ENCODE measurements at regions not wholly inside any gene's neighbourhood (a gene's known extent, or its start where the extent isn't known, plus 50 kb on each side); places are given as distances from the start of the nearest gene placed in this dataset.

- in situ Hi-C loops (cut with MboI) = no loop called here
- TF ChIP-seq SREBF1 (IDR thresholded peaks at IDR 0.05; ENCODE audit: low read length) = no peak
- no peak for TF ChIP-seq NFXL1 (IDR thresholded peaks at IDR 0.05; ENCODE audit: borderline replicate concordance)
- TF ChIP-seq SP1 (IDR thresholded peaks at IDR 0.05; ENCODE audit: low read depth, low read length) = no peak
- TF ChIP-seq REST (IDR thresholded peaks at IDR 0.05; ENCODE audit: low read depth, low read length) = no peak
- no peak for TF ChIP-seq LARP7 (IDR thresholded peaks at IDR 0.05)
- no peak for TF ChIP-seq FOXM1 (IDR thresholded peaks at IDR 0.05; ENCODE audit: low read depth, low read length)
- TF ChIP-seq POU2F2 (IDR thresholded peaks at IDR 0.05; ENCODE audit: borderline replicate concordance, low read depth, low read length) = no peak
- no peak for TF ChIP-seq HCFC1 (IDR thresholded peaks at IDR 0.05; ENCODE audit: low read length)
- no peak for TF ChIP-seq CEBPB (IDR thresholded peaks at IDR 0.05; ENCODE audit: borderline replicate concordance in 1 of 2, low read depth in 2 of 2, low read length in 2 of 2)
- TF ChIP-seq SRF (IDR thresholded peaks at IDR 0.05; ENCODE audit: low read depth in 2 of 2, low read length in 2 of 2) = no peak
- TF ChIP-seq GABPA (IDR thresholded peaks at IDR 0.05; ENCODE audit: low read depth) = no peak
- TF ChIP-seq SIX5 (IDR thresholded peaks at IDR 0.05; ENCODE audit: low read depth, low read length, severe bottlenecking) = no peak
- no peak for TF ChIP-seq ZBTB40 (IDR thresholded peaks at IDR 0.05; ENCODE audit: borderline replicate concordance)
- TF ChIP-seq E2F8 (IDR thresholded peaks at IDR 0.05; ENCODE audit: low read depth, partially characterized antibody) = no peak
Observed at GRCh38 chr10:125294109-125294508, 133.7 kb upstream of the CTBP2 start.

More at GRCh38 chr10:125294109-125294508, 133.7 kb upstream of the CTBP2 start:
- intact Hi-C loops (cut with micrococcal nuclease; ENCODE audit: unreplicated experiment) = no loop called here
- H2AFZ ChIP-seq (ENCODE audit: control insufficient read depth, low read depth, low read length) = no peak overlapping the region
- H4K20me1 ChIP-seq (ENCODE audit: control insufficient read depth, insufficient read depth) = no peaks in the 10 kb centered on the region
- BruUV-seq (replicated peaks) = no TSS peak
- H3K27me3 ChIP-seq (replicated peaks in 1 of 2; ENCODE audit: control insufficient read depth in 2 of 2, insufficient read depth in 2 of 2, low read length in 1 of 2) = no peaks in the 10 kb centered on the region
- no peaks in the 10 kb centered on the region for H3K79me2 ChIP-seq (ENCODE audit: control insufficient read depth, insufficient read depth, low read length)
- ChIA-PET CTCF (interaction anchor here (0.6 kb wide), 1 partner anchor 523 kb away, joined by 3 read pairs; no protein-coding TSS in a partner anchor), RAD21 (ENCODE audit: unreplicated experiment) (no interaction called here), SMC1A (ENCODE audit: uncharacterized antibody, unreplicated experiment) (no interaction called here), POLR2A (no interaction called here)
- no peaks in the 10 kb centered on the region for H3K4me1 ChIP-seq (ENCODE audit: control insufficient read depth, insufficient read depth, low read length)
- H3K27ac ChIP-seq (ENCODE audit: control insufficient read depth, insufficient read depth) = no peak overlapping the region
- DNase-seq (ENCODE audit: low read depth, low spot score) = no peak
- H3K9ac ChIP-seq (ENCODE audit: control insufficient read depth, insufficient read depth, low read length) = no peak overlapping the region
- no peaks in the 10 kb centered on the region for H3K9me3 ChIP-seq (replicated peaks; ENCODE audit: control insufficient read depth, insufficient read depth, low read length)
- no peaks in the 10 kb centered on the region for H3K36me3 ChIP-seq (ENCODE audit: control insufficient read depth in 2 of 2, insufficient read depth in 2 of 2, low read length in 1 of 2)
- H3K4me3 ChIP-seq = no peak overlapping the region
- 0% methylated on average over 2 of the region's 2 CpGs for WGBS (ENCODE audit: insufficient coverage, insufficient replicate concordance, low lambda C conversion rate, missing lambda C conversion rate)
- H3K4me2 ChIP-seq (ENCODE audit: control insufficient read depth, insufficient read depth) = no peak overlapping the region
- FAIRE-seq = no peak
- ATAC-seq = no peak
